Tibial nerve (tissue), 4 donors: ENCODE measurements at regions not wholly inside any gene's neighbourhood (a gene's known extent, or its start where the extent isn't known, plus 50 kb on each side); places are given as distances from the start of the nearest gene placed in this dataset.

Source experiments
- CTCF ChIP-seq, 5 experiments: fragments of 200-600 bp in 3 of 5; fragments of 450-650 bp in 2 of 5; sonication (generic) in 3 of 5; IDR thresholded peaks; one replicate each; pipeline ENCODE4 v1.5.1; 2016 to 2019; ENCODE audit warnings: antibody characterized with exemption in 5 of 5, mild to moderate bottlenecking in 3 of 5, moderate library complexity in 2 of 5
- EP300 ChIP-seq, 2 donors: sonication (generic); formaldehyde crosslinking; IDR thresholded peaks; one replicate each; pipeline ENCODE4 v1.6.1; 2017; ENCODE audit warnings: antibody characterized with exemption in 2 of 2, mild to moderate bottlenecking in 1 of 2

GRCh38 chrX:16002185-16002584, 121.2 kb upstream of the GRPR start:
- TF ChIP-seq CTCF (IDR thresholded peaks at IDR 0.05) (no peak), EP300 (IDR thresholded peaks at IDR 0.05) (no peak)
